IPS-NIHi11 (cell line): ENCODE measurements at regions not wholly inside any gene's neighbourhood (a gene's known extent, or its start where the extent isn't known, plus 50 kb on each side); places are given as distances from the start of the nearest gene placed in this dataset.

Source experiments
- DNase-seq: peaks from one replicate; pipeline ENCODE4 v3.0.0; 2012; ENCODE audit warnings: mixed read lengths, low spot score

GRCh38 chr14:38113546-38113945 is 94.2 kb upstream of the SSTR1 start:
- DNase-seq: no peak

- DNase-seq: no peak
Observed at GRCh38 chr14:38116895-38117294, 90.8 kb upstream of the SSTR1 start.

DNA sequence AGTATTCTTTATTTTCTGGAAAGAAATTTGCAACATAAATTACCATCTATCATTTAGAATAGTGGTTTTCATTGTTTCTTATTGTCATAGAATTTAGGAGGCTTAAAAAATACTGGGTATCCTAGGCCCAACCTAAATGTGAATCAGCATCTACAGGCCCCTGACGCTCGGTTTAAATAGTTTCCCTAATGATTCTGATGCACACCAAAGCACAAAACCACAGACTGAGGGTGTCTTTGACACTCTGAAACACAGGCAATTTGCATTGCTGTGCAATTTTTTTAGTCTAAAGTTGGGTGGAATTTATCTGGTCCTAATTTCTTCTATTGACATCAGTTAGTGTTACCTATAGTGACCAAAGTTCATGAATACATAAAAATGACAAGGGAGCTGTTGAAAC is 87.6 kb upstream of the SSTR1 start:
- DNase-seq: no peak

DNA sequence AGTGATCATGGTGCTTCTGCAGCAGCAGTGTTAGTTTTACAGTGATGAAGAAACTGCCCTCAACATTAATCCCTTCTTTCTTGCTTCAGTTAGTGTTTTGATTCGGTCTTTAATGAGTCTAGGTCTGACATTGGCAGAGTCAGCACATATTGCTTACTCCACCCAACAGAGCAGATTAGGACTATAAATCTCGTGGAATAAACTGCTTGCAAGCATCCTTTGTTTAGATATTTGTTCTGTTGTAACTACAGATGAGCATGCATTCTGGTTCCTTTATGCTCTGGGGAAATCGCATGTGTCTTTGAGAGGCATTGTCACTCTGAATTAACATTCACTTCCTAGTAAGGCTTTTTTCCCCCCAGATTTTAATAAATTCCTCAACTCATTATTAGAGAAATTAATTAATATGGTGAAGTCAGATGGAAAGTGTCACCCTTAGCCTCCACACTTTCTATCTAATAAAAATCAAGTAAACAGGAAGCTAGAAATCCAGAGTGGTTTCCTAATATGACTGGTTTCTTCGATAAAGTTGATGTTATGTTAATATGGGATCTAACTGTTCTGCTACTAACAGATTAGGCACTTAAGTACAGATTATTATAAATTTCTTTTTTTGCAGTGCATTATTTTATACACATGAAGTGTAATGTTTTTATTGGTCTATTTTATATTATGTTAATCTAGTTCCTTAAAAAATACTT is 86.2 kb upstream of the SSTR1 start:
- DNase-seq: no peak

GRCh38 chr14:38122241-38122640 is 85.5 kb upstream of the SSTR1 start:
- DNase-seq: no peak

DNA sequence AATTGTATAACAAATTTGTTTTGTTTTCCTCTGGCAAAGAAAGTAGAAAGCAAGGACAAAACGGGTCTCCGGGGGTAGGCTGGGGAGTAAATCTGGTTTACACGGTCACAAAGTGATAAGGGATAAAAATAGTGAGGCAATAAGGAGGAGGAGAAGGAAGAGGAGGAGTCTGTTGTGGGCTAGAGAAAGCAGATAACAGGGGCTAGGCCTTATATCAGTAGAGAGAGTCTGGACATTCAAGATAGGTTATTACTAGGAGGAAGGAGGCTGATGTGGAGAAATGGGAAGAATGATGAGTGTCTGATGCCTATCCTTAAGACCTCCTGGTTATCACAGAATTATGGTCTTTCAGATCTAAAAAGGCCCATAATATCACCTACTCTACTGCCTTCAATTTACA is 83.2 kb upstream of the SSTR1 start:
- DNase-seq: no peak

- DNase-seq: no peak
Observed at GRCh38 chr14:38125481-38126037, 82.1 kb upstream of the SSTR1 start.

DNA sequence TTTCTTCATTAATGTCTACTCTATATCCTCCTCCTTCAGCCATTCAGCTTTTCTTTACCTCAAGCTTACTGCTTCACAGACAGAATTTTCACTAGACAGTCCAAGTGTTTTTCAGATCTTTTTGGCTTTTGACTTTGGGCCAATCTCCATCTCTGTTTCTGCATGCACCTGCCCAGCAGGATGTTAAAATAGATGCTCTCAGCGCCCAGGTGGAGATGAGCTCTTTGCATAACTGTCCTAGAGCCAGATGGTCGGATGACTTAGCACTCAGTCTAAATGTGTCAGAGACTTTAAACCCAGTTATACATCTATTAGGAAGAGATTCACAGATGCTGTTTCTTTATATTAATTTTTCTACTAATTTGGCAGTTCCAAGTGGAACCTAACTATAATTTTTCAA is 80.3 kb upstream of the SSTR1 start:
- no peak for DNase-seq

DNA sequence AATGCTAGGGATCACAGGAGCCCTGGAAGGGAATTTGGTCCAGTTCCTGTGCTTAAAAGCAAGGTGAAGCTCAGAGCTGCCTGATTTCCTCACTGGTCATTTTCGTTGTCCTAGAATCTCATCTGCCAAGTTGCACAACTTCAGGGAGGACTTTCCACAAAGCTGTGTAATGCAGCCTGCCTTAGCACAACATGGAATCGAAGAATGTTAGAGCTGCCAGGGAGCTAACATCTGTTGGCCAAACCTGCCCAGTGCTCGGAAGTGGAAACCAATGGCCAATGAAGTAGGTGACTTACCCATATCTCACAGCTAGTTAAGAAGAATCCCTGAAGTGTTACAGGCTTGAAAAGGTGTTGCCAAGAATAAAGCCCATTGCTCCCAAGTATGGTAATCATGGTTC is 79.9 kb upstream of the SSTR1 start:
- DNase-seq: no peak

DNA sequence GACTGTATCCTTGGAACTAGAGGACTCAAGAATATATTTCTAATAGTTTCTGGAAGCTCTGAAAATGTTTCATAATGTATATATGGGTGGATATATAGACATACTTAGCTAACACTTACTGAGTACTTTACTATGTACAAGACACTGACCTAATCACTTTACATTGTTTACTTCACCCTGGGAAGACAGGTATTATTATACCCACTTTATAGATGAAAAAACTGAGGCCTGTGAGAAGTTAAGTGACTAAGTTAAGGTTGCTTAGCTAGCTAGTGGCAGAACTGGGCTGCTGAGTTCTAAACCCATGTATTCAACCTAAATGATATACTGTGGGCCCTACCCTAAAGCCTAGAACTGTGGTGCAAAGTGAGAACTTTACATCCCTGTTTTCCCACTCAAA is 79.1 kb upstream of the SSTR1 start:
- DNase-seq: no peak

- DNase-seq: no peak
Observed at GRCh38 chr14:38129192-38129591, 78.5 kb upstream of the SSTR1 start.

DNA sequence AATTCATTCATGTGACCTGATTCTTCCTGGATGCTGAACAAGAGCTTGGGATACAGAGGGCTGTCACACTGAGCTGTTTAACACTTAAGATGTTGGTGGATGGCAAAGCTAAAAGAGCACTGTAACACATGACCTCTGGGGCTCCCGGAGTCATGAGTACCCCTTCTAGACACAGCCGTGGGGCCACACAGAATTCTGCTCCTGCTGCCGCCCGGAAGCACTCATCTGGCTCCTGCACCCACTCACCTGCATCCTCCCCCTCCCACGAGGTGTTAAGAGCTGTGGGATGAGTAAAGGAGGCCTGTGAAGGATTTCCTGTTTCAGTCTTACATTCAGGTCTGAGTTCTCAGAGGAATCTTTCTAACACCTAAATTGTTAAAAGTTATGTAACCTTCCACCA is 78.0 kb upstream of the SSTR1 start:
- no peak for DNase-seq

DNA sequence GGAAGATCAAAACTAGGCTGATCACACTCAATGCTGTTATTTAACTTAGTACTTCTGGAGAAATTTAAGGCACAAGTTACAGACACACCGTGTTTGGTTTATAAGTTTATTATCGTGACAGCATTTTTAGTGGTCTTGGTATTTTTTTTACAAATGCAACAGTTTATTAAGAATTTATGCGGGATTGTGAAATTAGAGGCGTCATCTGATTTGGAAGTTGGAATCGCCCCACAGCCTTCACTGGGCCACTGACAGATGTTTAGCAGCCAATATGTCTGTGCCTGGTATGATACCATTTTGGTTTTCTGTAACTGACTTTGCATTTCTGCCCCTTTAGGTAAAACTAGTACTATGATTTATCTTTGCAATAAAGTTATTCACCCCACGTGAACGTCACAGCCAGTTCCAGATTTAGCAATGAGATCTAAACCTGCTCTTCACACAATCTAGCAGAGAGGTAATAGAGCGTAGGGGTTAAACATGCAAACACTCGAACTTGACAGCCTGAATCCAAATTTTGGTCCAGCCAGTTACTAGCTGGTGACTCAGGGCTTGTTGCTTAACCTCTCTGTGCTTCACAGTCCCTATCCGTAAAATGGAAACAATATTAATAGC is 73.2 kb upstream of the SSTR1 start:
- DNase-seq: no peak

DNA sequence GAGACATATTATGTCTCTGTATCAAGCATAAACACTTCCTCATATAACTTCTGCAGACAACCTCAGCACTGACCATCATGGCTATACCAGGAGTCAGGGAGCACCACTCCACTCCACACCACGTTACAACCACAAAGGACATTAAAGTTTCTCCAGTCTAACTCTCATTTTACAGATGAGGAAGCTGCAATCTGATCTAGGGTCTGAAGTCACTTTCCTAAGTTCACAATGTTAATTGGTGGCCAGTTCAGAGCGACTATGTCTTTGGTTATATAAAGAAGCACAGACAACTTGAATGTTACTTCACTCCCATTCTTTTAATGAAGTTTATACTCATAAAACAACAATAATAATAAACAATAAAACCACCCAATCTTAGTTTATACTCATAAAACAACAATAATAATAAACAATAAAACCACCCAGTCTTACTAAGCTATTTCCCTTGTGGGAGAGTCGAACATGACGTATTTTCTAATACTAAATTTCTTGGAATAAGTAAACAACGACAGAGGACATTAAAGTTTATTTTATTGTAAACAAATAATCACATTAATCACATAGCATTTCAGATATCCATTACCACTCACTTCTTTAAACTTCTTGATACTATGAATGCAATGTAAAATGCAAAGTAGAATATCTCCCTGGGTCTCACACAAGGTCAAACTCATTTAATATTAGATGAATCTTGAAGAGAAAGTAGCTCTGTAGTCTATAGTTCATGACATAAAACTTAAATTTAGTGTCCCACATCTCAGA is 72.4 kb upstream of the SSTR1 start:
- DNase-seq: no peak

DNA sequence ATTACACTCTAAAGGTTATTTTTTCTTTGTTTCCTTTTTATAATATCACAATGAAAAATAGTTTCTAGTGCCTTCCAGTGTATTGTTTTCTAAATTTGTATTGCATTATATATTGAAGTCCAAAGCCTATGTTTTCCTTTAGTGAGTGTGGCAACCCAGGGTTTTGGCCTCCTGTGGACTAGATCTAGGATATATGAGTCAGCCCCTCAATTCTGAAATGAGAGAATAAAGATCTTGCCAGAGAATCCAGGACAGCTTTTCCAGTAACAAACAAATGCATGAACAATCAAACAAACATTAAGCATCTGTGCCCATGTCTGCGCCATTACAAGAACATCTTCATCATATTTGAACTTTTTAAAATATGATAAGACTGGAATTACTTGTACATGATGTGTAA is 70.7 kb upstream of the SSTR1 start:
- no peak for DNase-seq

GRCh38 chr14:38138473-38139138 is 69.1 kb upstream of the SSTR1 start:
- no peak for DNase-seq

GRCh38 chr14:38139926-38140325 is 67.8 kb upstream of the SSTR1 start:
- no peak for DNase-seq

- no peak for DNase-seq
Observed at GRCh38 chr14:38143170-38143569, 64.5 kb upstream of the SSTR1 start.

DNA sequence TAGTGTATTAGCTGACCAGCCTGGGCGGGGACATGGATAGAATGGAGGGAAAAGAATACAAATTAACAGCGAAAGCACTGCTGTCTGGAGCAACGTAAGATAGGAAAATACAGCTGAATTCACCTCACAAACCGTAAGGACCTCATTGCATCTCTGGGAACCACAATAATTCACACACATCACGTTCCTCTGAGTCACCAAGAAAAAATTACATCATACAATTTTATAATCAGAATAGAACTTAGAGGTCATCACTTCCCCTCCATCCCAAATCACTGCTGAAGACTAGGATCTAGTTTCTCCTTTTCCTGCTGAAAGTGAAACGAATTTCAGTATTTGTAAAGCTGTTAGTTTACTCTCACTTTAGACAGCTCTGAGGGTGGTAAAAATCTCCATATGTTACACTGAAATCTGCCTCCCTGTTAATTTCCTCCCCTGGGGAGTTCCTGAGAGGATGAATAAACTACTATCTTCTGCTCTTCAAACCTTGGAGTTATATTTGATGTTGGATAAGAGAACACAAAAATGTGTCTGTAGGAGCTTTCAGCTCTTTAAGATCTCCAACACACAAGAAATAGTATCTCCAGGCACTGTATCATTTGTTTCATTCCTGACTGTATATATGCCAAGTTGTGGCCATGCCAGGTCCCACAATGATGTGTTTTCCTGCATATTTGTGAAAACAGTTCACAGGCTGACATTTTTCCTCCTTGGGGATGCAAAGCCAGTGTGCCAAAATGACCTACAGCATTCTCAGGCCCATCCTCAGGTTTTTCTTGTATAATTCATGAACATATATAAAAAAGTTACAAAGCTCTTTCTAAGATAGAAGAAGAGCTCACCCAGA is 63.8 kb upstream of the SSTR1 start:
- DNase-seq: peak; percentile 11

- DNase-seq: no peak
Observed at GRCh38 chr14:38145142-38145541, 62.6 kb upstream of the SSTR1 start.

GRCh38 chr14:38150075-38150474 is 57.6 kb upstream of the SSTR1 start:
- DNase-seq: no peak
